ENCODE measurements at regions not wholly inside any gene's neighbourhood (a gene's known extent, or its start where the extent isn't known, plus 50 kb on each side); places are given as distances from the start of the nearest gene placed in this dataset.

GRCh38 chr17:72368191-72368590, 247.4 kb downstream of the SOX9 start:
- ATAC-seq, result no peak
- TF ChIP-seq, protein P1, sequence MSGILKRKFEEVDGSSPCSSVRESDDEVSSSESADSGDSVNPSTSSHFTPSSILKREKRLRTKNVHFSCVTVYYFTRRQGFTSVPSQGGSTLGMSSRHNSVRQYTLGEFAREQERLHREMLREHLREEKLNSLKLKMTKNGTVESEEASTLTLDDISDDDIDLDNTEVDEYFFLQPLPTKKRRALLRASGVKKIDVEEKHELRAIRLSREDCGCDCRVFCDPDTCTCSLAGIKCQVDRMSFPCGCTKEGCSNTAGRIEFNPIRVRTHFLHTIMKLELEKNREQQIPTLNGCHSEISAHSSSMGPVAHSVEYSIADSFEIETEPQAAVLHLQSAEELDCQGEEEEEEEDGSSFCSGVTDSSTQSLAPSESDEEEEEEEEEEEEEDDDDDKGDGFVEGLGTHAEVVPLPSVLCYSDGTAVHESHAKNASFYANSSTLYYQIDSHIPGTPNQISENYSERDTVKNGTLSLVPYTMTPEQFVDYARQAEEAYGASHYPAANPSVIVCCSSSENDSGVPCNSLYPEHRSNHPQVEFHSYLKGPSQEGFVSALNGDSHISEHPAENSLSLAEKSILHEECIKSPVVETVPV (CRISPR knock-in tag; IDR thresholded peaks at IDR 0.05), result no peak
- TF ChIP-seq TCF4 (CRISPR knock-in tag; IDR thresholded peaks at IDR 0.05; ENCODE audit: borderline replicate concordance), result no peak

DNA sequence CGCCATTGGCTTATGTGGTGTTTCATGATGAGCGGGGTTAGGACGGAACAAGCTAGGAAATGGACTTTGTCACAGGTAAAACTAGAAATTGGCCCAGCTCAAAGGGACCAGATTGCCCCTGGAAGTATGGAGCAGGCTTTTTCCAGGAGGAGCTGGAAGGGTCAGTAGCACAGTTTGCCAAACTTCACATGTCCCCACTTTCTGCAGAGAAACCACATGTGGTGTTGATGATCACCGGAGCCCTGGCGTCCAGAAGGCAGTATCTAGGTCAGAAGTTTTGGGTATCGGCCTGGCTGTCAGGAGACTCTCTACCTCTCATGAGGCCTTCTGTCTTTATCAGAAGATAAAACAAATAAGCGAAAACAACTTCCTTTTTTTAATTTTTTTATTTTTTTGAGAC, 248.5 kb downstream of the SOX9 start:
- TF ChIP-seq ZNF8 (CRISPR knock-in tag; IDR thresholded peaks at IDR 0.05) (no peak), ZNF70 (CRISPR knock-in tag; IDR thresholded peaks at IDR 0.05) (no peak), TOX (CRISPR knock-in tag; IDR thresholded peaks at IDR 0.05; ENCODE audit: borderline replicate concordance) (no peak), BACH2 (CRISPR knock-in tag; IDR thresholded peaks at IDR 0.05; ENCODE audit: borderline replicate concordance) (no peak), ZC3H10 (CRISPR knock-in tag; IDR thresholded peaks at IDR 0.05) (no peak), ISL1 (CRISPR knock-in tag; IDR thresholded peaks at IDR 0.05) (no peak), ZNF565 (CRISPR knock-in tag; conservative IDR thresholded peaks at IDR 0.05; ENCODE audit: low read depth) (no peak), RARB (CRISPR knock-in tag; IDR thresholded peaks at IDR 0.05) (no peak), GLIS3 (CRISPR knock-in tag; IDR thresholded peaks at IDR 0.05) (no peak), ARNTL (CRISPR knock-in tag; IDR thresholded peaks at IDR 0.05; ENCODE audit: borderline replicate concordance, low read depth) (no peak)
- TF ChIP-seq, protein P2, sequence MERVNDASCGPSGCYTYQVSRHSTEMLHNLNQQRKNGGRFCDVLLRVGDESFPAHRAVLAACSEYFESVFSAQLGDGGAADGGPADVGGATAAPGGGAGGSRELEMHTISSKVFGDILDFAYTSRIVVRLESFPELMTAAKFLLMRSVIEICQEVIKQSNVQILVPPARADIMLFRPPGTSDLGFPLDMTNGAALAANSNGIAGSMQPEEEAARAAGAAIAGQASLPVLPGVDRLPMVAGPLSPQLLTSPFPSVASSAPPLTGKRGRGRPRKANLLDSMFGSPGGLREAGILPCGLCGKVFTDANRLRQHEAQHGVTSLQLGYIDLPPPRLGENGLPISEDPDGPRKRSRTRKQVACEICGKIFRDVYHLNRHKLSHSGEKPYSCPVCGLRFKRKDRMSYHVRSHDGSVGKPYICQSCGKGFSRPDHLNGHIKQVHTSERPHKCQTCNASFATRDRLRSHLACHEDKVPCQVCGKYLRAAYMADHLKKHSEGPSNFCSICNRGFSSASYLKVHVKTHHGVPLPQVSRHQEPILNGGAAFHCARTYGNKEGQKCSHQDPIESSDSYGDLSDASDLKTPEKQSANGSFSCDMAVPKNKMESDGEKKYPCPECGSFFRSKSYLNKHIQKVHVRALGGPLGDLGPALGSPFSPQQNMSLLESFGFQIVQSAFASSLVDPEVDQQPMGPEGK (CRISPR knock-in tag; IDR thresholded peaks at IDR 0.05; ENCODE audit: borderline replicate concordance), result no peak
- TF ChIP-seq, protein P3, sequence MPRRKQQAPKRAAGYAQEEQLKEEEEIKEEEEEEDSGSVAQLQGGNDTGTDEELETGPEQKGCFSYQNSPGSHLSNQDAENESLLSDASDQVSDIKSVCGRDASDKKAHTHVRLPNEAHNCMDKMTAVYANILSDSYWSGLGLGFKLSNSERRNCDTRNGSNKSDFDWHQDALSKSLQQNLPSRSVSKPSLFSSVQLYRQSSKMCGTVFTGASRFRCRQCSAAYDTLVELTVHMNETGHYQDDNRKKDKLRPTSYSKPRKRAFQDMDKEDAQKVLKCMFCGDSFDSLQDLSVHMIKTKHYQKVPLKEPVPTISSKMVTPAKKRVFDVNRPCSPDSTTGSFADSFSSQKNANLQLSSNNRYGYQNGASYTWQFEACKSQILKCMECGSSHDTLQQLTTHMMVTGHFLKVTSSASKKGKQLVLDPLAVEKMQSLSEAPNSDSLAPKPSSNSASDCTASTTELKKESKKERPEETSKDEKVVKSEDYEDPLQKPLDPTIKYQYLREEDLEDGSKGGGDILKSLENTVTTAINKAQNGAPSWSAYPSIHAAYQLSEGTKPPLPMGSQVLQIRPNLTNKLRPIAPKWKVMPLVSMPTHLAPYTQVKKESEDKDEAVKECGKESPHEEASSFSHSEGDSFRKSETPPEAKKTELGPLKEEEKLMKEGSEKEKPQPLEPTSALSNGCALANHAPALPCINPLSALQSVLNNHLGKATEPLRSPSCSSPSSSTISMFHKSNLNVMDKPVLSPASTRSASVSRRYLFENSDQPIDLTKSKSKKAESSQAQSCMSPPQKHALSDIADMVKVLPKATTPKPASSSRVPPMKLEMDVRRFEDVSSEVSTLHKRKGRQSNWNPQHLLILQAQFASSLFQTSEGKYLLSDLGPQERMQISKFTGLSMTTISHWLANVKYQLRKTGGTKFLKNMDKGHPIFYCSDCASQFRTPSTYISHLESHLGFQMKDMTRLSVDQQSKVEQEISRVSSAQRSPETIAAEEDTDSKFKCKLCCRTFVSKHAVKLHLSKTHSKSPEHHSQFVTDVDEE (CRISPR knock-in tag; IDR thresholded peaks at IDR 0.05), result no peak
- TF ChIP-seq, protein P4, sequence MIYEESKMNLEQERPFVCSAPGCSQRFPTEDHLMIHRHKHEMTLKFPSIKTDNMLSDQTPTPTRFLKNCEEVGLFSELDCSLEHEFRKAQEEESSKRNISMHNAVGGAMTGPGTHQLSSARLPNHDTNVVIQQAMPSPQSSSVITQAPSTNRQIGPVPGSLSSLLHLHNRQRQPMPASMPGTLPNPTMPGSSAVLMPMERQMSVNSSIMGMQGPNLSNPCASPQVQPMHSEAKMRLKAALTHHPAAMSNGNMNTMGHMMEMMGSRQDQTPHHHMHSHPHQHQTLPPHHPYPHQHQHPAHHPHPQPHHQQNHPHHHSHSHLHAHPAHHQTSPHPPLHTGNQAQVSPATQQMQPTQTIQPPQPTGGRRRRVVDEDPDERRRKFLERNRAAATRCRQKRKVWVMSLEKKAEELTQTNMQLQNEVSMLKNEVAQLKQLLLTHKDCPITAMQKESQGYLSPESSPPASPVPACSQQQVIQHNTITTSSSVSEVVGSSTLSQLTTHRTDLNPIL (CRISPR knock-in tag; IDR thresholded peaks at IDR 0.05; ENCODE audit: low read depth), result no peak
- TF ChIP-seq, protein P1 (CRISPR knock-in tag; IDR thresholded peaks at IDR 0.05), result no peak
- ATAC-seq, result no peak

GRCh38 chr17:72370819-72371218, 250.0 kb downstream of the SOX9 start:
- ATAC-seq, result peak; percentile 35; the same call in 2 of the 3 replicates
- TF ChIP-seq ZFP3 (CRISPR knock-in tag; IDR thresholded peaks at IDR 0.05) (no peak), ZNF565 (CRISPR knock-in tag; conservative IDR thresholded peaks at IDR 0.05; ENCODE audit: low read depth) (no peak), ARNTL (CRISPR knock-in tag; IDR thresholded peaks at IDR 0.05; ENCODE audit: borderline replicate concordance, low read depth) (no peak), ZNF8 (CRISPR knock-in tag; IDR thresholded peaks at IDR 0.05) (no peak), PPARA (CRISPR knock-in tag; IDR thresholded peaks at IDR 0.05; ENCODE audit: borderline replicate concordance) (no peak), SNAI2 (CRISPR knock-in tag; IDR thresholded peaks at IDR 0.05) (no peak), OSR1 (CRISPR knock-in tag; IDR thresholded peaks at IDR 0.05) (no peak), ZNF70 (CRISPR knock-in tag; IDR thresholded peaks at IDR 0.05) (no peak), POU6F1 (CRISPR knock-in tag; IDR thresholded peaks at IDR 0.05; ENCODE audit: borderline replicate concordance, low read depth) (no peak), TOX (CRISPR knock-in tag; IDR thresholded peaks at IDR 0.05; ENCODE audit: borderline replicate concordance) (no peak), ISL1 (CRISPR knock-in tag; IDR thresholded peaks at IDR 0.05) (no peak)
- TF ChIP-seq, protein P3 (CRISPR knock-in tag; IDR thresholded peaks at IDR 0.05), result no peak
- TF ChIP-seq, protein P1 (CRISPR knock-in tag; IDR thresholded peaks at IDR 0.05), result no peak
